Stomach (tissue), 8 donors: ENCODE measurements at regions not wholly inside any gene's neighbourhood (a gene's known extent, or its start where the extent isn't known, plus 50 kb on each side); places are given as distances from the start of the nearest gene placed in this dataset.
A peak's percentile ranks its signal among the peaks of the same experiment; 100 is the strongest.
"Not testable (repeated sequence)": the region's sequence is repeated elsewhere in the genome, so short reads cannot be mapped to it uniquely, and the experiment has no call there.

Experiments
- DNase-seq, 2 donors: peaks; one replicate each; pipeline versions ENCODE4 v3.0.0 to v3.0.0-alpha.2; 2013 to 2019
- H3K27ac ChIP-seq, 5 donors: fragments of 200-600 bp in 4 of 5; sonication (generic) in 4 of 5; one replicate each; pipeline ENCODE4 v1.5.1; 2013 to 2019; ENCODE audit warnings: mild to moderate bottlenecking in 1 of 5, moderate library complexity in 1 of 5
- H3K27me3 ChIP-seq, 3 donors: fragments of 200-600 bp; sonication (generic); one replicate each; pipeline ENCODE4 v1.5.1; 2017 to 2019; ENCODE audit warnings: mixed run types in 1 of 3
- H3K36me3 ChIP-seq, 4 donors: fragments of 200-600 bp; sonication (generic); 1 replicate in 3 of 4; 2 replicates in 1 of 4; pipeline ENCODE4 v1.5.1; 2016 to 2019
- H3K4me1 ChIP-seq, 4 donors: fragments of 200-600 bp; sonication (generic); one replicate each; pipeline ENCODE4 v1.5.1; 2016 to 2019
- H3K4me3 ChIP-seq, 4 donors: fragments of 200-600 bp; sonication (generic) in 3 of 4; one replicate each; pipeline ENCODE4 v1.5.1; 2016 to 2019; ENCODE audit warnings: mild to moderate bottlenecking in 1 of 4
- H3K9me3 ChIP-seq, 4 donors: fragments of 200-600 bp; sonication (generic); one replicate each; pipeline ENCODE4 v1.5.1; 2016 to 2019
- CTCF ChIP-seq, 7 experiments: fragments of 450-650 bp in 4 of 7; fragments of 200-600 bp in 3 of 7; sonication (generic) in 3 of 7; IDR thresholded peaks; one replicate each; pipeline ENCODE4 v1.5.1; 2016 to 2019; ENCODE audit warnings: antibody characterized with exemption in 7 of 7, control low read depth in 2 of 7, mild to moderate bottlenecking in 1 of 7
- EP300 ChIP-seq: sonication (generic); formaldehyde crosslinking; IDR thresholded peaks from one replicate; pipeline ENCODE4 v1.6.1; 2017; ENCODE audit warnings: antibody characterized with exemption
- POLR2A ChIP-seq, 4 donors: fragments of 450-650 bp; IDR thresholded peaks; one replicate each; pipeline ENCODE4 v1.6.1; 2016; ENCODE audit warnings: antibody characterized with exemption in 4 of 4, control low read depth in 2 of 4, mild to moderate bottlenecking in 1 of 4, moderate library complexity in 1 of 4
- POLR2AphosphoS5 ChIP-seq, 3 donors: sonication (generic); formaldehyde crosslinking; IDR thresholded peaks; one replicate each; pipeline ENCODE4 v1.6.1; 2016; ENCODE audit warnings: antibody characterized with exemption in 3 of 3
- WGBS, 5 donors: extraction: QIAGEN DNeasy Blood & Tissue Kit in 3 of 5; methylation state at CpG; one replicate each; pipeline versions ENCODE4 v1.1.5 to v1.1.7; 2013 to 2018; 5-methylcytosine and 5-hydroxymethylcytosine counted together
- intact Hi-C: fragments of 100-400 bp; cut with DNase I; formaldehyde crosslinking; loops from one replicate; pipeline ENCODE4 v1.15.1; 2023; ENCODE audit warnings: low total_unique reads
- donor health status: healthy with polysubstance abuse.
- donor health status: Bipolar disorder and iron deficiency.
- donor health status: healthy.

- no peak for TF ChIP-seq EP300
- no peak for TF ChIP-seq POLR2A (IDR thresholded peaks at IDR 0.05)
- TF ChIP-seq CTCF (IDR thresholded peaks at IDR 0.05) = no peak
- TF ChIP-seq POLR2AphosphoS5 (IDR thresholded peaks at IDR 0.05) = no peak
- no peaks in the 10 kb centered on the region for H3K36me3 ChIP-seq
- no peaks in the 10 kb centered on the region for H3K4me1 ChIP-seq
- no peak overlapping the region for H3K27ac ChIP-seq
- peaks cover 0 to 9% (median 0%) of the 10 kb centered on the region in 4 donors for H3K9me3 ChIP-seq
- no peak overlapping the region for H3K4me3 ChIP-seq
- intact Hi-C loops = no loop called here
- H3K27me3 ChIP-seq = no peaks in the 10 kb centered on the region
- DNase-seq = no peak
- WGBS, 5 donors = 77 to 82% (median 81%) methylated on average over 4 of the region's 4 CpGs
Measured at GRCh38 chr7:48841739-48842138, 82.6 kb upstream of the CDC14C start.

GRCh38 chr7:48847917-48848316 lies 76.4 kb upstream of the CDC14C start:
- peaks cover 0 to 3% (median under 1%) of the 10 kb centered on the region in 4 donors for H3K9me3 ChIP-seq
- TF ChIP-seq POLR2AphosphoS5 (IDR thresholded peaks at IDR 0.05) (no peak), EP300 (no peak), POLR2A (IDR thresholded peaks at IDR 0.05) (no peak), CTCF (IDR thresholded peaks at IDR 0.05) (no peak)
- peak in 1 of 2 donors; percentile 21 for DNase-seq
- intact Hi-C loops = no loop called here
- no peaks in the 10 kb centered on the region for H3K4me1 ChIP-seq
- 30 to 60% (median 34%) methylated on average over 24 to 45 of the region's 45 CpGs for WGBS, 5 donors
- H3K36me3 ChIP-seq = no peaks in the 10 kb centered on the region
- no peak overlapping the region for H3K27ac ChIP-seq
- H3K27me3 ChIP-seq = no peaks in the 10 kb centered on the region
- no peak overlapping the region for H3K4me3 ChIP-seq

GRCh38 chr7:48860447-48860846 lies 63.9 kb upstream of the CDC14C start:
- intact Hi-C loops, H3K27ac ChIP-seq, H3K9me3 ChIP-seq, H3K36me3 ChIP-seq, H3K4me1 ChIP-seq, H3K4me3 ChIP-seq, H3K27me3 ChIP-seq, DNase-seq: not testable (repeated sequence)

GRCh38 chr7:48868916-48869315 lies 55.4 kb upstream of the CDC14C start:
- no peak overlapping the region for H3K27ac ChIP-seq
- no peak for DNase-seq
- no peak for TF ChIP-seq CTCF (IDR thresholded peaks at IDR 0.05)
- no peak for TF ChIP-seq POLR2AphosphoS5 (IDR thresholded peaks at IDR 0.05)
- TF ChIP-seq EP300 = no peak
- no peak for TF ChIP-seq POLR2A (IDR thresholded peaks at IDR 0.05)
- no peak overlapping the region for H3K4me3 ChIP-seq
- no peaks in the 10 kb centered on the region for H3K4me1 ChIP-seq
- 72 to 83% (median 80%) methylated on average over 4 of the region's 4 CpGs for WGBS, 5 donors
- no peaks in the 10 kb centered on the region for H3K27me3 ChIP-seq
- no peaks in the 10 kb centered on the region for H3K9me3 ChIP-seq
- no peaks in the 10 kb centered on the region for H3K36me3 ChIP-seq
- intact Hi-C loops = no loop called here

- TF ChIP-seq CTCF (IDR thresholded peaks at IDR 0.05) (no peak), POLR2A (IDR thresholded peaks at IDR 0.05) (no peak), EP300 (no peak), POLR2AphosphoS5 (IDR thresholded peaks at IDR 0.05) (no peak)
- Histone ChIP-seq H3K4me3 (no peak overlapping the region), H3K27ac (no peak overlapping the region), H3K36me3 (no peaks in the 10 kb centered on the region), H3K27me3 (no peaks in the 10 kb centered on the region), H3K4me1 (no peaks in the 10 kb centered on the region), H3K9me3 (no peaks in the 10 kb centered on the region)
- DNase-seq = no peak
- WGBS, 5 donors = 79 to 84% (median 82%) methylated on average over 3 of the region's 3 CpGs
- intact Hi-C loops = no loop called here
Measured at GRCh38 chr7:48872548-48872947, 51.8 kb upstream of the CDC14C start.
